GM19463 (cell line): ENCODE measurements at regions not wholly inside any gene's neighbourhood (a gene's known extent, or its start where the extent isn't known, plus 50 kb on each side); places are given as distances from the start of the nearest gene placed in this dataset.

Experiments
- ATAC-seq: cut with Tn5 transposase; IDR thresholded peaks from one replicate; pipeline ENCODE4 v1.9.1; 2021; ENCODE audit warnings: mild to moderate bottlenecking, moderate library complexity; ENCODE audit not compliant: unreplicated experiment

- ATAC-seq: no peak
Observed at GRCh38 chrX:82070948-82071347, 869.0 kb downstream of the SH3BGRL start.

GRCh38 chrX:82081027-82081426 is 879.1 kb downstream of the SH3BGRL start:
- no peak for ATAC-seq

- no peak for ATAC-seq
Observed at GRCh38 chrX:82087699-82088098, 885.8 kb downstream of the SH3BGRL start.

GRCh38 chrX:82092307-82092706 is 890.4 kb downstream of the SH3BGRL start:
- no peak for ATAC-seq

GRCh38 chrX:82125103-82125502 is 923.2 kb downstream of the SH3BGRL start:
- ATAC-seq: no peak

GRCh38 chrX:82127228-82128123 is 925.6 kb downstream of the SH3BGRL start:
- ATAC-seq: peak; percentile 93

GRCh38 chrX:82134378-82134777 is 932.5 kb downstream of the SH3BGRL start:
- no peak for ATAC-seq

GRCh38 chrX:82141942-82142341 is 940.0 kb downstream of the SH3BGRL start:
- ATAC-seq: no peak

GRCh38 chrX:82161195-82161594 is 959.3 kb downstream of the SH3BGRL start:
- no peak for ATAC-seq

- no peak for ATAC-seq
Observed at GRCh38 chrX:82163701-82164100, 961.8 kb downstream of the SH3BGRL start.

GRCh38 chrX:82196866-82197265 is 995.0 kb downstream of the SH3BGRL start:
- ATAC-seq: no peak

- no peak for ATAC-seq
Observed at GRCh38 chrX:82208975-82209374, 1007.1 kb downstream of the SH3BGRL start.

GRCh38 chrX:82218361-82218760 is 1016.5 kb downstream of the SH3BGRL start:
- peak; percentile 92 for ATAC-seq

- no peak for ATAC-seq
Observed at GRCh38 chrX:82219129-82219528, 1017.2 kb downstream of the SH3BGRL start.

- ATAC-seq: no peak
Observed at GRCh38 chrX:82224961-82225360, 1023.1 kb downstream of the SH3BGRL start.

GRCh38 chrX:82230013-82230412 is 1028.1 kb downstream of the SH3BGRL start:
- ATAC-seq: no peak

GRCh38 chrX:82232679-82233078 is 1030.8 kb downstream of the SH3BGRL start:
- ATAC-seq: no peak

- ATAC-seq: no peak
Observed at GRCh38 chrX:82237328-82237727, 1035.4 kb downstream of the SH3BGRL start.
